ENCODE measurements at regions not wholly inside any gene's neighbourhood (a gene's known extent, or its start where the extent isn't known, plus 50 kb on each side); places are given as distances from the start of the nearest gene placed in this dataset.
"Not testable (repeated sequence)": the region's sequence is repeated elsewhere in the genome, so short reads cannot be mapped to it uniquely, and the experiment has no call there.

DNA sequence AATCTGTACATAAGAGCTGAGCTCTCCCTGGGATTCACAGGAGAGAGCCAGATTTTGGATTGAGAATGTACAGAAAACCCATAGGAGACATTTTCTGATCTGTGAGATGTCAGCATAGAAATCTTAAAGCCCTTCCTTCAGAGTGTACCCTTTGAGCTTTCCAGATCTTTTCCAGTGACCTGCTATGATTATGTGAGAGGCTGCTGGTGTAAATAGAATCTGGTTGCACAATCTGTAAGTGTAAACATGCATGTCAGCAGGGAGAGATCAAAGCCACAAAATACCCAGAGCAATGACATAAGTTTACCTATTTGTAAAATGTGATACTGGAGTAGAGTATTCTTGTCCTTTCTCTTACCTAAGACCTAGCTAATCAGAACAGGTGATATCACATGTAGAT lies 471.9 kb downstream of the FOXD4L5 start:
- H3K27ac ChIP-seq (ENCODE audit: low read length in 2 of 2); ATAC-seq (ENCODE audit: low read depth); H3K79me2 ChIP-seq (ENCODE audit: control insufficient read depth, insufficient read depth, low read length); H3K4me2 ChIP-seq (replicated peaks; ENCODE audit: low read depth, low read length, poor library complexity, severe bottlenecking); H3K4me3 Mint-ChIP-seq; H3K9ac ChIP-seq (ENCODE audit: low read length); CTCF ChIA-PET; H3K4me3 ChIP-seq (ENCODE audit: control extremely low read depth in 1 of 5, extremely low read depth in 1 of 5, insufficient read depth in 1 of 5, low read depth in 2 of 5, low read length in 4 of 5); H3K9me3 Mint-ChIP-seq (ENCODE audit: insufficient read depth); H3K27ac Mint-ChIP-seq; H3K4me1 Mint-ChIP-seq; H3K27me3 Mint-ChIP-seq; H3K27me3 ChIP-seq (replicated peaks in 1 of 4; ENCODE audit: control extremely low read depth in 1 of 4, control insufficient read depth in 3 of 4, insufficient read depth in 4 of 4, low read length in 3 of 4); H2AFZ ChIP-seq (ENCODE audit: insufficient read depth, low read depth, low read length, poor library complexity, severe bottlenecking); DNase-seq; H3K36me3 ChIP-seq (replicated peaks in 1 of 2; ENCODE audit: control extremely low read depth in 1 of 2, control insufficient read depth in 1 of 2, extremely low read depth in 1 of 2, insufficient read depth in 2 of 2, low read length in 1 of 2); POLR2A ChIA-PET; H4K20me1 ChIP-seq (ENCODE audit: control insufficient read depth, insufficient read depth, low read length, poor library complexity, severe bottlenecking); H3K9me3 ChIP-seq (ENCODE audit: control extremely low read depth in 1 of 3, control insufficient read depth in 2 of 3, insufficient read depth in 1 of 3, low read length in 2 of 3); intact Hi-C loops (cut with micrococcal nuclease); H3K4me1 ChIP-seq (ENCODE audit: control insufficient read depth in 2 of 2, insufficient read depth in 2 of 2, low read length in 2 of 2): not testable (repeated sequence)

DNA sequence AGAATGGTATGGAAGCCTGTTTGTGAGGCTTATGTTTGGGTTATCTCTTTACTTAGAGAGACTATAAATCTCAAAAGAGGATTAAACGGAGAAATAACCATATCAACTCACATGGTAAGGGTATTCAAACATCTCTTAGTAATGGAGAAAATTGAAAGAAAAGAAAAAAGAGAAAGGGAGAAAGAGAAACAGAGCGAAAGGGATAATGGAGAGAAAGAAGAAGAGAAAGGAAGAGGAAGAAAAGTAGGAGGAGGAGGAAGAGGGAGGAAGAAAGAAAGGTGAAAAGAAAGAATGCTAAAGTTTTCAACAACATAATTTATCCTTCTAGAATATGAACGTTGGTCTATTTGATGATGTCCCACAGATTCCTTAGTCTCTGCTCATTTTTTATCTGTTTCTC lies 506.3 kb downstream of the FOXD4L5 start:
- H4K20me1 ChIP-seq (ENCODE audit: control insufficient read depth, insufficient read depth, low read length, poor library complexity, severe bottlenecking); POLR2A ChIA-PET; H3K4me3 ChIP-seq (ENCODE audit: control extremely low read depth in 1 of 5, extremely low read depth in 1 of 5, insufficient read depth in 1 of 5, low read depth in 2 of 5, low read length in 4 of 5); H3K79me2 ChIP-seq (ENCODE audit: control insufficient read depth, insufficient read depth, low read length); H3K4me3 Mint-ChIP-seq; H3K27me3 Mint-ChIP-seq; H3K4me1 Mint-ChIP-seq; DNase-seq; H2AFZ ChIP-seq (ENCODE audit: insufficient read depth, low read depth, low read length, poor library complexity, severe bottlenecking); CTCF ChIA-PET; H3K4me2 ChIP-seq (replicated peaks; ENCODE audit: low read depth, low read length, poor library complexity, severe bottlenecking); ATAC-seq (ENCODE audit: low read depth); H3K9me3 Mint-ChIP-seq (ENCODE audit: insufficient read depth); H3K27ac ChIP-seq (ENCODE audit: low read length in 2 of 2); H3K9me3 ChIP-seq (ENCODE audit: control extremely low read depth in 1 of 3, control insufficient read depth in 2 of 3, insufficient read depth in 1 of 3, low read length in 2 of 3); H3K27ac Mint-ChIP-seq; H3K27me3 ChIP-seq (replicated peaks in 1 of 4; ENCODE audit: control extremely low read depth in 1 of 4, control insufficient read depth in 3 of 4, insufficient read depth in 4 of 4, low read length in 3 of 4); H3K36me3 ChIP-seq (replicated peaks in 1 of 2; ENCODE audit: control extremely low read depth in 1 of 2, control insufficient read depth in 1 of 2, extremely low read depth in 1 of 2, insufficient read depth in 2 of 2, low read length in 1 of 2); intact Hi-C loops (cut with micrococcal nuclease); H3K4me1 ChIP-seq (ENCODE audit: control insufficient read depth in 2 of 2, insufficient read depth in 2 of 2, low read length in 2 of 2); H3K9ac ChIP-seq (ENCODE audit: low read length): not testable (repeated sequence)
- no CpG with 5 or more reads among the region's 3 CpGs for WGBS (ENCODE audit: insufficient coverage)

DNA sequence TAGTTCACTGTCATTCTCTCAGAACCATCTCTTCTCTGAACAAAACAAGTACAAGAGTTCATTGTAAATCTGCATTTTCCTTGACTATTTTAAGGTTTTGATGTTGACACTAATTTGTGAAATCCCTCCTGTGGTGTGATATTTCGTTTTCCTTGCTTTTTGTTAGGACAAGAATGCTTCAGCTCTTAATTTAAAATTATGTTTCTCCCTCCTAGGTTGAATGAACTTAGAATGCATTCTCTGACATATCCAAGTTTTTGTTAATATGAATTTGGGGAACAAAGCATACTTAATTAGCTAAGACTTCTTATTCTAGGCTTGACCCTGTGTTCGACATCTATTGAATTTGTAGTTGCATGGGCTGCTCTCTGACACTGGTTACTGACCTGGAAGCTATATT lies 508.7 kb downstream of the FOXD4L5 start:
- H3K4me2 ChIP-seq (replicated peaks; ENCODE audit: low read depth, low read length, poor library complexity, severe bottlenecking); H4K20me1 ChIP-seq (ENCODE audit: control insufficient read depth, insufficient read depth, low read length, poor library complexity, severe bottlenecking); H3K9ac ChIP-seq (ENCODE audit: low read length); CTCF ChIA-PET; H3K9me3 ChIP-seq (ENCODE audit: control extremely low read depth in 1 of 3, control insufficient read depth in 2 of 3, insufficient read depth in 1 of 3, low read length in 2 of 3); ATAC-seq (ENCODE audit: low read depth); DNase-seq; H3K27me3 ChIP-seq (replicated peaks in 1 of 4; ENCODE audit: control extremely low read depth in 1 of 4, control insufficient read depth in 3 of 4, insufficient read depth in 4 of 4, low read length in 3 of 4); H3K4me3 Mint-ChIP-seq; H3K4me1 ChIP-seq (ENCODE audit: control insufficient read depth in 2 of 2, insufficient read depth in 2 of 2, low read length in 2 of 2); H3K4me3 ChIP-seq (ENCODE audit: control extremely low read depth in 1 of 5, extremely low read depth in 1 of 5, insufficient read depth in 1 of 5, low read depth in 2 of 5, low read length in 4 of 5); H3K27me3 Mint-ChIP-seq; H3K4me1 Mint-ChIP-seq; H3K36me3 ChIP-seq (replicated peaks in 1 of 2; ENCODE audit: control extremely low read depth in 1 of 2, control insufficient read depth in 1 of 2, extremely low read depth in 1 of 2, insufficient read depth in 2 of 2, low read length in 1 of 2); H3K27ac ChIP-seq (ENCODE audit: low read length in 2 of 2); H2AFZ ChIP-seq (ENCODE audit: insufficient read depth, low read depth, low read length, poor library complexity, severe bottlenecking); POLR2A ChIA-PET; H3K79me2 ChIP-seq (ENCODE audit: control insufficient read depth, insufficient read depth, low read length); H3K9me3 Mint-ChIP-seq (ENCODE audit: insufficient read depth); intact Hi-C loops (cut with micrococcal nuclease); H3K27ac Mint-ChIP-seq: not testable (repeated sequence)
- no CpG with 5 or more reads among the region's 2 CpGs for WGBS (ENCODE audit: insufficient coverage)

DNA sequence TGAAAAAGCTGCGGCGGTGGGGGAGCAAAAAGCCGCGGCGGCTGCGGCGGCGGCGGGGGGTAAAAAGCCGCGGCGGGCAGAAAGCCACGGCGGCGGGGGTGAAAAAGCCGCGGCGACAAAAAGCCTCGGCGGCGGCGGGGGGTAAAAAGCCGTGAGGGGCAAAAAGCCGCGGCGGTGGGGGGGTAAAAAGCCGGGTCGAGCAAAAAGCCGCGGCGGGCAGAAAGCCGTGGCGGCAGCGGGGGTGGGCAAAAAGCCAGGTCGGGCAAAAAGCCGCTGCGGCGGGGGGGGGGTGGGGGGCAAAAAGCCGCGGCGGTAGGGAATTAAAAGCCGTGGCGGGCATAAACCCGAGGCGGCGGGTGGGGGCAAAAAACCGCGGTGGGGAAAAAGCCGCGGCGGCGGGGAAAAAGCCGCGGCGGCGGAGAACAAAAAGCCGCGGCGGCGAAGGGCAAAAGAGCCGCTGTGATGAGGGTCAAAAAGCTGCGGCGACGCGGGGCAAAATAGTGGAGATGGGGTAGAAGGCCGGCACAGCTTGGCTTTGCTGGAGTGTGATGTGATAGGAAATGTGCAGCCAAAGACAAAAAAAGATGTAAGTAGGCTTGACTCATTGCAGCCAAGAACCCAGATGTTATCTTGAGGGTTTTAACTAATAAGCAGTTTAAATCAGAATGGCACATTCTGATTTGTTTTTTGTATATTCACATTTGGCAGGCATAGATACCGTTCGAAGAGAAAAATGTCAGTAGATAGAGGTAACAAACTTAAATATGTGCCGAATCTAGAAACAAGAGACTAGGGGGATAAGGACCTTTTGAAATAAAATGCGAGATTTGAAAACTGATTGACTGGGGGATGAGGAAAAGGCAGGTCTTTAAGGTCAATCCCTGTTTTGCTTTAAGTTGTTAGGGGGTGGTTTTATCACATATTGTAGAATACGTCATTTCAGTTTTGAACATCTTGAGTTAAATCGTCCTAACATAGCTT lies 509.9 kb downstream of the FOXD4L5 start:
- H3K4me1 Mint-ChIP-seq; H3K36me3 ChIP-seq (replicated peaks in 1 of 2; ENCODE audit: control extremely low read depth in 1 of 2, control insufficient read depth in 1 of 2, extremely low read depth in 1 of 2, insufficient read depth in 2 of 2, low read length in 1 of 2); H3K9ac ChIP-seq (ENCODE audit: low read length); H2AFZ ChIP-seq (ENCODE audit: insufficient read depth, low read depth, low read length, poor library complexity, severe bottlenecking); H3K27ac ChIP-seq (ENCODE audit: low read length in 2 of 2); intact Hi-C loops (cut with micrococcal nuclease); H3K9me3 Mint-ChIP-seq (ENCODE audit: insufficient read depth); POLR2A ChIA-PET; H3K27me3 Mint-ChIP-seq; CTCF ChIA-PET; H3K27ac Mint-ChIP-seq; H4K20me1 ChIP-seq (ENCODE audit: control insufficient read depth, insufficient read depth, low read length, poor library complexity, severe bottlenecking); H3K79me2 ChIP-seq (ENCODE audit: control insufficient read depth, insufficient read depth, low read length); H3K4me1 ChIP-seq (ENCODE audit: control insufficient read depth in 2 of 2, insufficient read depth in 2 of 2, low read length in 2 of 2); H3K9me3 ChIP-seq (ENCODE audit: control extremely low read depth in 1 of 3, control insufficient read depth in 2 of 3, insufficient read depth in 1 of 3, low read length in 2 of 3); H3K27me3 ChIP-seq (replicated peaks in 1 of 4; ENCODE audit: control extremely low read depth in 1 of 4, control insufficient read depth in 3 of 4, insufficient read depth in 4 of 4, low read length in 3 of 4): not testable (repeated sequence)
- Histone ChIP-seq H3K4me3 (ENCODE audit: control extremely low read depth in 1 of 5, extremely low read depth in 1 of 5, insufficient read depth in 1 of 5, low read depth in 2 of 5, low read length in 4 of 5) (peak overlapping the region in 1 of 5 experiments; percentile 44), H3K4me2 (replicated peaks; ENCODE audit: low read depth, low read length, poor library complexity, severe bottlenecking) (peak overlapping the region; percentile 28)
- ATAC-seq (ENCODE audit: low read depth) (peak; percentile 21), DNase-seq (peak; percentile 46)
- H3K4me3 Mint-ChIP-seq: peak overlapping the region; percentile 35
- WGBS (ENCODE audit: insufficient coverage): no CpG with 5 or more reads among the region's 72 CpGs
